ENCODE measurements at regions not wholly inside any gene's neighbourhood (a gene's known extent, or its start where the extent isn't known, plus 50 kb on each side); places are given as distances from the start of the nearest gene placed in this dataset.

- TF ChIP-seq TSHZ2 (CRISPR knock-in tag; IDR thresholded peaks at IDR 0.05) (no peak), CSRNP3 (CRISPR knock-in tag; IDR thresholded peaks at IDR 0.05) (no peak), BACH2 (CRISPR knock-in tag; IDR thresholded peaks at IDR 0.05; ENCODE audit: borderline replicate concordance) (no peak), PPARA (CRISPR knock-in tag; IDR thresholded peaks at IDR 0.05; ENCODE audit: borderline replicate concordance) (no peak), ZFP3 (CRISPR knock-in tag; IDR thresholded peaks at IDR 0.05) (no peak), ZFP30 (CRISPR knock-in tag; IDR thresholded peaks at IDR 0.05) (no peak), ZNF8 (CRISPR knock-in tag; IDR thresholded peaks at IDR 0.05) (no peak), TOX (CRISPR knock-in tag; IDR thresholded peaks at IDR 0.05; ENCODE audit: borderline replicate concordance) (no peak), RARB (CRISPR knock-in tag; IDR thresholded peaks at IDR 0.05) (no peak), CSDC2 (CRISPR knock-in tag; IDR thresholded peaks at IDR 0.05) (no peak), ISL1 (CRISPR knock-in tag; IDR thresholded peaks at IDR 0.05) (no peak), ZNF565 (CRISPR knock-in tag; conservative IDR thresholded peaks at IDR 0.05; ENCODE audit: low read depth) (no peak), ARNTL (CRISPR knock-in tag; IDR thresholded peaks at IDR 0.05; ENCODE audit: borderline replicate concordance, low read depth) (no peak)
Measured at GRCh38 chr12:75717902-75718301, 206.5 kb upstream of the KRR1 start.

Data from SK-N-SH treated with all-trans-retinoic acid at 6 μM for 48 hours (cell line).